Lower lobe of right lung (tissue), 2 donors: ENCODE measurements at regions not wholly inside any gene's neighbourhood (a gene's known extent, or its start where the extent isn't known, plus 50 kb on each side); places are given as distances from the start of the nearest gene placed in this dataset.
"Not testable (repeated sequence)": the region's sequence is repeated elsewhere in the genome, so short reads cannot be mapped to it uniquely, and the experiment has no call there.

Source experiments
- ATAC-seq, 2 donors: fragments of 200-7000 bp; cut with Tn5 transposase; one replicate each; pipeline ENCODE4 v1.9.1; 2020 to 2022; ENCODE audit warnings: mild to moderate bottlenecking in 2 of 2, moderate library complexity in 2 of 2
- DNase-seq: peaks from one replicate; pipeline ENCODE4 v3.0.0-alpha.2; 2020
- H3K27ac ChIP-seq: fragments of 200-600 bp; one replicate; pipeline ENCODE4 v1.8.0; 2022
- H3K27me3 ChIP-seq: fragments of 200-600 bp; one replicate; pipeline ENCODE4 v1.8.0; 2022; ENCODE audit warnings: low read depth
- H3K36me3 ChIP-seq: fragments of 200-600 bp; one replicate; pipeline ENCODE4 v1.8.0; 2022; ENCODE audit warnings: mild to moderate bottlenecking
- H3K4me1 ChIP-seq: fragments of 200-600 bp; one replicate; pipeline ENCODE4 v1.8.0; 2022
- H3K4me3 ChIP-seq: fragments of 200-600 bp; one replicate; pipeline ENCODE4 v1.8.0; 2022; ENCODE audit warnings: mild to moderate bottlenecking
- H3K9me3 ChIP-seq: fragments of 200-600 bp; one replicate; pipeline ENCODE4 v1.8.0; 2022
- intact Hi-C: fragments of 100-400 bp; cut with DNase I; formaldehyde crosslinking; loops from one replicate; pipeline ENCODE4 v1.11.0; 2022
- TF ChIP-seq, protein P1 (sequence below): fragments of 200-600 bp; IDR thresholded peaks from one replicate; pipeline ENCODE4 v1.8.0; 2022; ENCODE audit warnings: antibody characterized with exemption, mild to moderate bottlenecking
- donor health status: DM: no; HTN: yes; CAD: no; lungs with severe emphysema.

- TF ChIP-seq, protein P1, sequence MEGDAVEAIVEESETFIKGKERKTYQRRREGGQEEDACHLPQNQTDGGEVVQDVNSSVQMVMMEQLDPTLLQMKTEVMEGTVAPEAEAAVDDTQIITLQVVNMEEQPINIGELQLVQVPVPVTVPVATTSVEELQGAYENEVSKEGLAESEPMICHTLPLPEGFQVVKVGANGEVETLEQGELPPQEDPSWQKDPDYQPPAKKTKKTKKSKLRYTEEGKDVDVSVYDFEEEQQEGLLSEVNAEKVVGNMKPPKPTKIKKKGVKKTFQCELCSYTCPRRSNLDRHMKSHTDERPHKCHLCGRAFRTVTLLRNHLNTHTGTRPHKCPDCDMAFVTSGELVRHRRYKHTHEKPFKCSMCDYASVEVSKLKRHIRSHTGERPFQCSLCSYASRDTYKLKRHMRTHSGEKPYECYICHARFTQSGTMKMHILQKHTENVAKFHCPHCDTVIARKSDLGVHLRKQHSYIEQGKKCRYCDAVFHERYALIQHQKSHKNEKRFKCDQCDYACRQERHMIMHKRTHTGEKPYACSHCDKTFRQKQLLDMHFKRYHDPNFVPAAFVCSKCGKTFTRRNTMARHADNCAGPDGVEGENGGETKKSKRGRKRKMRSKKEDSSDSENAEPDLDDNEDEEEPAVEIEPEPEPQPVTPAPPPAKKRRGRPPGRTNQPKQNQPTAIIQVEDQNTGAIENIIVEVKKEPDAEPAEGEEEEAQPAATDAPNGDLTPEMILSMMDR = no peak
- Histone ChIP-seq H3K36me3 (no peaks in the 10 kb centered on the region), H3K4me1 (no peaks in the 10 kb centered on the region), H3K4me3 (no peak overlapping the region), H3K27me3 (no peaks in the 10 kb centered on the region), H3K27ac (no peak overlapping the region), H3K9me3 (no peaks in the 10 kb centered on the region)
- intact Hi-C loops = no loop called here
- DNase-seq = no peak
- ATAC-seq = no peak
These were observed 855.4 kb upstream of the CHORDC1 start for GRCh38 chr11:91078221-91078620.

DNA sequence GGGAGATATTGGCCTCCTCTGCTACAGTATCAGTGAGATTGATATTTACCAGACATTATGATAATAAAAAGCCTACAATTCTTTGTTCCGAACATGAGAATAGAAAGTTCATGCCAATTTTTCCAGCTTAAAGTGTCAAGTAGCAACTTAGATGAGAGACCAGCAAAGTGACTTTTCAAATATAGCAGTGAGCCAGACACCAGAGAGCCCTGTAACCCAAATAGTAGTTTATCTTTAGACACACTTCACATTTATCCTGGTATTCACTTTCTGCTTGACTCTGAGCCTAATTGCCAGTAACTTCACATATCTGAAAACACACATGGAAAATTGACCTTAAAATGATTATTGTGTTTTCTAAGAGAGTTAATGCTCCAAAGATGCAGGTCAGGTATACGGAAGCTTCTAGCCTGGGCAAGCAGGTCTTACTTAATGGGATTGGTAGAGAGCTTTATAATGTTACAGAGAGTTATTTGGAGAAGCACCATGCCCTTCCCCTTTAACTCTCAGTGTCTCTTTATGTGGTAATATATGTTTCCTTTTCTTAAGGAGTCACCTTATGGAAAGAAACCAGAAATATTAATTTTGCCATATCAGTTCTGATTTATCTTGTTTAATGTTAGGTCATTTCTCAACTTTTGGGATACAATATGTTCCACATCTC, 852.3 kb upstream of the CHORDC1 start:
- H3K4me3 ChIP-seq = no peak overlapping the region
- no peaks in the 10 kb centered on the region for H3K4me1 ChIP-seq
- TF ChIP-seq, protein P1 = no peak
- H3K27me3 ChIP-seq = no peaks in the 10 kb centered on the region
- H3K27ac ChIP-seq = no peak overlapping the region
- intact Hi-C loops = no loop called here
- H3K9me3 ChIP-seq = no peaks in the 10 kb centered on the region
- H3K36me3 ChIP-seq = no peaks in the 10 kb centered on the region
- ATAC-seq (no peak), DNase-seq (no peak)

DNA sequence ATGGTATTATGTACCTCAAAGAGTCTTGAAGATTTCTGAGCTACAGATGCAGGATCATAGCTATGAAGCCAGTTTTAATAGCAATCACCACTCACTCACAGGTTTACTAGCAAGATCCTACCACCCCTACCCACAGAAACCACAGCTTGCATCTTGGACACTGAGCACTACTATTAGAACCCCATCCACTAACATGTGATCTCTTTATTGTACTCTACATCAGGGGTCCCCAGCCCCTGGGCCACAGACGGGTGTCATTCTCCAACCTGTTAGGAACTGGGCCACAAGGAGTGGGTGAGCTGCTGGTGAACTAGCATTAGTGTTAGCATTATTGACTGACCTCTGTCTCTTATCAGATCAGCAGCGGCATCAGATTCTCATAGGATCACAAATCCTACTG, 844.8 kb upstream of the CHORDC1 start:
- Histone ChIP-seq H3K4me1 (no peaks in the 10 kb centered on the region), H3K4me3 (no peak overlapping the region), H3K27me3 (no peaks in the 10 kb centered on the region), H3K27ac (no peak overlapping the region), H3K36me3 (no peaks in the 10 kb centered on the region), H3K9me3 (no peaks in the 10 kb centered on the region)
- intact Hi-C loops = no loop called here
- TF ChIP-seq, protein P1 = no peak
- no peak for DNase-seq
- ATAC-seq = no peak

- TF ChIP-seq, protein P1 = no peak
- no peak for ATAC-seq
- Histone ChIP-seq H3K4me1 (no peaks in the 10 kb centered on the region), H3K27me3 (no peaks in the 10 kb centered on the region), H3K36me3 (no peaks in the 10 kb centered on the region), H3K9me3 (no peaks in the 10 kb centered on the region), H3K4me3 (no peak overlapping the region), H3K27ac (no peak overlapping the region)
- no peak for DNase-seq
- intact Hi-C loops = no loop called here
These were observed 843.7 kb upstream of the CHORDC1 start for GRCh38 chr11:91066456-91067047.

DNA sequence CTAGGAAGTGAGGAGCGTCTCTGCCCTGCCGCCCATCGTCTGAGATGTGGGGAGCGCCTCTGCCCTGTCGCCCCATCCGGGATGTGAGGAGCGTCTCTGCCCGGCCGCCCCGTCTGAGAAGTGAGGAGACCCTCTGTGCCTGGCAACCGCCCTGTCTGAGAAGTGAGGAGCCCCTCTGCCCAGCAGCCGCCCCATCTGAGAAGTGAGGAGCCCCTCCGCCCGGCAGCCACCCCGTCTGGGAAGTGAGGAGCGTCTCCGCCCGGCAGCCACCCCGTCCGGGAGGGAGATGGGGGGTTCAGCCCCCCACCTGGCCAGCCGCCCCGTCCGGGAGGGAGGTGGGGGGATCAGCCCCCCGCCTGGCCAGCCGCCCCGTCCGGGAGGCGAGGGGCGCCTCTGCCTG, 840.5 kb upstream of the CHORDC1 start:
- H3K27ac ChIP-seq, ATAC-seq, H3K27me3 ChIP-seq, H3K36me3 ChIP-seq, DNase-seq, H3K4me3 ChIP-seq, intact Hi-C loops, H3K9me3 ChIP-seq, H3K4me1 ChIP-seq: not testable (repeated sequence)

DNA sequence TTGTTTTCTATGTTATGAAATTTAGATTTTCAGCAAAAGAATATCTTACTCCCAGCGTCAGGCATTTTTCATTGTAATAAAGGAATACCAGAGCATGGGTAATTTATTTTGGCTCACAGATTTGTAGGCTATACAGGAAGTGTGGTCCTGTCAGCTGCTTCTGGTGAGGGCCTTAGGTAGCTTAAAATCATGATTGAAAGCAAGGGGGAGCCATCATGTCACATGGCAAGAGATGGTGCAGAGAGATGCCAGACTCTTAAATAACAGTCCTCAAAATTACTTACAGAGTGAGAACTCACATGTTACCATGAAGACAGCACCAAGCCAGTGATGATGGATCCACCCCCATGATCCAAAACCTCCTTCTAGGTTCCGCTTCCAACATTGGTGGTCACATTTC, 825.0 kb upstream of the CHORDC1 start:
- TF ChIP-seq, protein P1 = no peak
- Histone ChIP-seq H3K27me3 (no peaks in the 10 kb centered on the region), H3K4me1 (no peaks in the 10 kb centered on the region), H3K36me3 (no peaks in the 10 kb centered on the region), H3K4me3 (no peak overlapping the region), H3K9me3 (no peaks in the 10 kb centered on the region), H3K27ac (no peak overlapping the region)
- DNase-seq (no peak), ATAC-seq (no peak)
- intact Hi-C loops = no loop called here
